ENCODE measurements at regions not wholly inside any gene's neighbourhood (a gene's known extent, or its start where the extent isn't known, plus 50 kb on each side); places are given as distances from the start of the nearest gene placed in this dataset.

GRCh38 chr7:18213652-18214051 lies 186.0 kb upstream of the PRPS1L1 start:
- H3K4me3 Mint-ChIP-seq = no peak overlapping the region
- no peak for DNase-seq
- H3K27ac Mint-ChIP-seq = no peak overlapping the region
- no peaks in the 10 kb centered on the region for H3K4me1 Mint-ChIP-seq
- H3K36me3 Mint-ChIP-seq (ENCODE audit: low read depth) = no peaks in the 10 kb centered on the region
- no peaks in the 10 kb centered on the region for H3K9me3 Mint-ChIP-seq
- TF ChIP-seq, protein P1, sequence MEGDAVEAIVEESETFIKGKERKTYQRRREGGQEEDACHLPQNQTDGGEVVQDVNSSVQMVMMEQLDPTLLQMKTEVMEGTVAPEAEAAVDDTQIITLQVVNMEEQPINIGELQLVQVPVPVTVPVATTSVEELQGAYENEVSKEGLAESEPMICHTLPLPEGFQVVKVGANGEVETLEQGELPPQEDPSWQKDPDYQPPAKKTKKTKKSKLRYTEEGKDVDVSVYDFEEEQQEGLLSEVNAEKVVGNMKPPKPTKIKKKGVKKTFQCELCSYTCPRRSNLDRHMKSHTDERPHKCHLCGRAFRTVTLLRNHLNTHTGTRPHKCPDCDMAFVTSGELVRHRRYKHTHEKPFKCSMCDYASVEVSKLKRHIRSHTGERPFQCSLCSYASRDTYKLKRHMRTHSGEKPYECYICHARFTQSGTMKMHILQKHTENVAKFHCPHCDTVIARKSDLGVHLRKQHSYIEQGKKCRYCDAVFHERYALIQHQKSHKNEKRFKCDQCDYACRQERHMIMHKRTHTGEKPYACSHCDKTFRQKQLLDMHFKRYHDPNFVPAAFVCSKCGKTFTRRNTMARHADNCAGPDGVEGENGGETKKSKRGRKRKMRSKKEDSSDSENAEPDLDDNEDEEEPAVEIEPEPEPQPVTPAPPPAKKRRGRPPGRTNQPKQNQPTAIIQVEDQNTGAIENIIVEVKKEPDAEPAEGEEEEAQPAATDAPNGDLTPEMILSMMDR (IDR thresholded peaks at IDR 0.05) = no peak
- no peaks in the 10 kb centered on the region for H3K27me3 Mint-ChIP-seq (ENCODE audit: low read depth, poor library complexity)

DNA sequence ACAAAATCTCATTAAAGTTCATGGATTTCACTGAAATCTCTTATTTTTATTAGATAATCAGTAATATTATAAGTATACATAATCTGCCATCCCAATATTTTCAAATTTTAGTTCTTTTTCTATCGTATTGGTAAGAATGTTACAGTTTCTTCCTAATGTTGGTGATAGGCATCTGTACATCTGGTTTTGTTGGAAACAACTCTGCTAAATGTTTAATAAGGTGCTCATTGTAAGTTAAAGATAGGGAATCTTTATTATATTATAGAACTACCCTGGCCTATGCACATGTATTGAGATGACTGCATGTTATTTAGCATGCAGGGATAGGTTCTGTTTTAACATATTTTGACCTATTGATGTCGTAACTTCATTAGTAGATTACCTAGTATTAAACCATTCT lies 188.6 kb upstream of the PRPS1L1 start:
- no peak for DNase-seq
- H3K27me3 Mint-ChIP-seq (ENCODE audit: low read depth, poor library complexity) = peaks cover 1% of the 10 kb centered on the region
- no peaks in the 10 kb centered on the region for H3K36me3 Mint-ChIP-seq (ENCODE audit: low read depth)
- H3K4me1 Mint-ChIP-seq = no peaks in the 10 kb centered on the region
- TF ChIP-seq, protein P1 (IDR thresholded peaks at IDR 0.05) = no peak
- H3K9me3 Mint-ChIP-seq = no peaks in the 10 kb centered on the region
- no peak overlapping the region for H3K27ac Mint-ChIP-seq
- H3K4me3 Mint-ChIP-seq = no peak overlapping the region

DNA sequence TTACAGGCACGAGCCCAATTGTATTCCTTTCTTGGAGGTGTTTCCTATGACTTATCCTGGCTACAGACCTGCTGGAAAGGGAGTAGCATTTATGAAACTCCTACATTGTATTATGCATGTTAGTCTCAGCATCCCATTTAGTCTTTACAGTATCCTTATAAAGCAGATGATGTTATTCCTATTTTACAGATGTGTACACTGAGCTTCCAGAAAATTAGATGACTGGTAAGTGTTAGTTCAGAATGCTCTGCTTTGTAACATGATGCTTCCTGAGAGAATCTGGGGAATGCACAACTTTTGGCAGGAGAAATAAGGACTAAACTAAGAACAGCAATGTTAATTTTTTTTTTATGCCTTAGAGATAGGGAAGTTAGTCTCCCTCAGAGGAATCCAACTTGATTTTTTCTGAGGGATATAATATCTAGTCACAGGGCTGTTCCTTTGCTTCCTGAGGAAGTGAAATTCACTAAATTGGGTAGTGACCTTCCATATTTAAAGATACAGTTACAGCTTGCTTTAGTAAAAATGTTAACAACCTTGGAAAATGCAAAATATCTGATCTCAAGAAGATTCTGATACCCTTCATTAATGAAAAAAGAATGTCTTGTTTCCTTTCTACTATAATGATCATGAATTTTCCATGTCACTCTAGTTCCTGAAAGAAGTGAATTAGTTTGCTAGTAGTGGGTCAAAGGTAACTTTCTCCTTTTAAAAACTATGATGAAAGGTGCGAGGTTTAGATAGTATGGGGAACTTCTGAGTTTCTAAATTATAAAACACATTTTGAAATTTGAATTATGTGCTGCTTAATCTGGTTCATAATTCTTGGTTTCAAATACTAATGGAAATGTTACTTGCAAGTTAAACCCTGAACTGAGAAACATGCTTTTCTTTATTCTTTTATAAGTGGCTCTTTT lies 194.0 kb upstream of the PRPS1L1 start:
- no peak for DNase-seq
- no peak overlapping the region for H3K4me3 Mint-ChIP-seq
- H3K4me1 Mint-ChIP-seq = no peaks in the 10 kb centered on the region
- H3K27ac Mint-ChIP-seq = no peak overlapping the region
- no peaks in the 10 kb centered on the region for H3K9me3 Mint-ChIP-seq
- peaks cover 3% of the 10 kb centered on the region for H3K27me3 Mint-ChIP-seq (ENCODE audit: low read depth, poor library complexity)
- no peaks in the 10 kb centered on the region for H3K36me3 Mint-ChIP-seq (ENCODE audit: low read depth)
- TF ChIP-seq, protein P1 (IDR thresholded peaks at IDR 0.05) = no peak

DNA sequence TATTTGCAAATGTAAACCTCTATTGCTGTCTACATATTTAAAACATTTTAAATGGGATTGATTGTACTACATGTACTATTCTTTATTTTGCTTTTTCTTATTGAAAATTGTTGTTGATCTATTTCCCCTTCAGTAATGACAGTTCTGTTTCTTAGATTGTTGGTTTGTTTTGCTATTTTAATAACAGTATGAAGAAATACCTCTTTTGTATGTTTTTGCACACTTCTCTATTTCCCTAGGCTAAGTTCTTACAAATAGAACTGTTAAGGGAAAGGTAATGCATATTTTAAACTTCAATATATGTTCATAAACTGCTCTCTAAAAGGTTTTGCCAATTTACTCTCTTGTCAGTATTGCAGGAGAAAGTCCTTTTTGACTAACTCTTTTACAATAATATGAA lies 195.0 kb upstream of the PRPS1L1 start:
- Mint-ChIP-seq H3K27ac (no peak overlapping the region), H3K4me1 (no peaks in the 10 kb centered on the region), H3K4me3 (no peak overlapping the region), H3K36me3 (ENCODE audit: low read depth) (no peaks in the 10 kb centered on the region), H3K27me3 (ENCODE audit: low read depth, poor library complexity) (peaks cover 3% of the 10 kb centered on the region), H3K9me3 (no peaks in the 10 kb centered on the region)
- TF ChIP-seq, protein P1 (IDR thresholded peaks at IDR 0.05) = no peak
- DNase-seq = no peak

DNA sequence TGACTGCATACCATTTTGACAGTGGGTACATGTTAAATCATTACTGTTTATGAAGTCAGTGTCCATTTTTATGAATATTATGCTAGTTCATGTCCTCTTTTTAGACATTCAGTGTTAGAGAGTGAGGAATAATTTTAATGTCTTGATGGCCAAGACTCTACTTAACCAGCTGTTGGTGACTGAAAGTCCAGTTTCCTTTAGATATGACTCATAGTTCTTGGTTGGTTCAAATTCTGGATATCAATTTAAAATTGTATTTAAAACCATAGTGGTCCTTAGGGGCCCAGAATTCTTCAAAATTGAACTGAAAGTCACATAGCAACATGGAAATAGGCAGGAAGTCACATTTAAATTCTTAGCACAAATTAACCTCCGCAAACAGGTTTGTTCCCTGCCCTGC lies 196.5 kb upstream of the PRPS1L1 start:
- Mint-ChIP-seq H3K4me3 (no peak overlapping the region), H3K4me1 (no peaks in the 10 kb centered on the region), H3K27ac (no peak overlapping the region), H3K9me3 (no peaks in the 10 kb centered on the region), H3K36me3 (ENCODE audit: low read depth) (no peaks in the 10 kb centered on the region), H3K27me3 (ENCODE audit: low read depth, poor library complexity) (peaks cover 3% of the 10 kb centered on the region)
- TF ChIP-seq, protein P1 (IDR thresholded peaks at IDR 0.05) = no peak
- no peak for DNase-seq

DNA sequence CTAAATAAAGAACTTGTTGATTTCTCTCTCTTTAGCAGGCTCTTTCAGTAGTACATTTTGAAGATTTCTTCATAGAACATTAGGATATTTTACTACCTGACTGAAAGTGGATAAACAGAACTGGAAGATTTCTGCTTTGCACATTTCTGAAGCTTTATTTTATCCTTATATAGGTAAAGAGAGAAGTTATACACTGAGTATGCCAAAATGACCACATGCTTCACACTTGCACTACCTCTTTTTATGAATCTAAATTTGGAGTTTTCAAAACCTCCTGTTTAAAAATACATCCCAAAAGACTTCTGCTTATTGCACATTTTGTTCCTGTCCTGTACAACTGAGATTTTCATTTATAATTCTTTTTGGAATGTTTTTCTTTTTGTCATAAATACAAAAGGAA lies 197.4 kb upstream of the PRPS1L1 start:
- TF ChIP-seq, protein P1 (IDR thresholded peaks at IDR 0.05) = no peak
- Mint-ChIP-seq H3K27me3 (ENCODE audit: low read depth, poor library complexity) (peaks cover 3% of the 10 kb centered on the region), H3K36me3 (ENCODE audit: low read depth) (no peaks in the 10 kb centered on the region), H3K9me3 (no peaks in the 10 kb centered on the region), H3K27ac (no peak overlapping the region), H3K4me3 (no peak overlapping the region), H3K4me1 (no peaks in the 10 kb centered on the region)
- DNase-seq = no peak
